ENCODE measurements at regions not wholly inside any gene's neighbourhood (a gene's known extent, or its start where the extent isn't known, plus 50 kb on each side); places are given as distances from the start of the nearest gene placed in this dataset.

DNA sequence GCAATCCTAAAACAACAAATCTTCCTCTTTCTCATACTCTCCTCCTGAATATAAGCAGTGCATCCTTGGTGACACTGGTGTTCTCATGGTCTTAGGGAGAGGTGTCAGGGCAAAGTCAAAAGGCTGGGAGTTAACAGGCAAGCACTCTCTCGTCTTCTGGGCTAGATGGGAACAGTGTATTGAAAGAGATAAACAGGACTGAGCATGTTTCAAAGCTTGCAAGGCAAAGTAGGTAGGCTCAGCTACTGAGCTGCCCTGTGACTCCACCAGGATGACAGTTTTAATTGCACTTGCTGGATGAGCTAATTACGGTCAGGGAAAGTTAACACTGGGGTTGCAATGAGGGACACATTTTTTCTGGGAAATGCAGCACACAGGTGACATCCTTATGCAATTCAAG, 554.9 kb upstream of the NRP1 start:
- no peaks in the 10 kb centered on the region for H3K36me3 Mint-ChIP-seq (ENCODE audit: unreplicated experiment)
- H3K4me1 Mint-ChIP-seq (ENCODE audit: unreplicated experiment) = peaks cover 10% of the 10 kb centered on the region
- no peak for TF ChIP-seq CTCF (IDR thresholded peaks at IDR 0.05)
- no peak overlapping the region for H3K4me3 Mint-ChIP-seq (ENCODE audit: unreplicated experiment)
- peaks cover 6% of the 10 kb centered on the region for H3K27me3 Mint-ChIP-seq (ENCODE audit: unreplicated experiment)
- H3K27ac Mint-ChIP-seq (ENCODE audit: unreplicated experiment) = no peak overlapping the region
- no peak for DNase-seq (ENCODE audit: extremely low spot score, unreplicated experiment)
- no peaks in the 10 kb centered on the region for H3K9me3 Mint-ChIP-seq (ENCODE audit: unreplicated experiment)

DNA sequence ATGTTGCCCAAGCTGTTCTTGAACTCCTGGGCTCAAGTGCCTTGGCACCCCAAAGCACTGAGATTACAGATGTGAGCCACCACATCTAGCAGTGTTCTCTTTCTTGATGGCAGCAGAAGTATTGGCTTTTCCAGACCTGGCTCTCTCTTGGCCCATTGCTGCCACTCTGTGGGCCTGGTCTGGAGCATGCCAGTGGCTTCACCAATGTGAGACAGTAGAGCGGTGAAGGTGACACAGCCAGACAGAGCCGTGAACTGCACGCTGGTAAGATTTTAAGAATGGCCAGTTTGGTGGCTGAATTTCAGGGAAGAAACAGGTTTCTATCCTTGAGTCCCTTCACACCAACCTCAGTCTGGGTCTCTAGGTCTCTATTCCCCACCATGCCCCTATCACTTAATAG, 552.7 kb upstream of the NRP1 start:
- Mint-ChIP-seq H3K27ac (ENCODE audit: unreplicated experiment) (no peak overlapping the region), H3K36me3 (ENCODE audit: unreplicated experiment) (no peaks in the 10 kb centered on the region), H3K9me3 (ENCODE audit: unreplicated experiment) (no peaks in the 10 kb centered on the region), H3K27me3 (ENCODE audit: unreplicated experiment) (peaks cover 19% of the 10 kb centered on the region), H3K4me3 (ENCODE audit: unreplicated experiment) (no peak overlapping the region), H3K4me1 (ENCODE audit: unreplicated experiment) (no peaks in the 10 kb centered on the region)
- DNase-seq (ENCODE audit: extremely low spot score, unreplicated experiment) = no peak
- TF ChIP-seq CTCF (IDR thresholded peaks at IDR 0.05) = no peak

DNA sequence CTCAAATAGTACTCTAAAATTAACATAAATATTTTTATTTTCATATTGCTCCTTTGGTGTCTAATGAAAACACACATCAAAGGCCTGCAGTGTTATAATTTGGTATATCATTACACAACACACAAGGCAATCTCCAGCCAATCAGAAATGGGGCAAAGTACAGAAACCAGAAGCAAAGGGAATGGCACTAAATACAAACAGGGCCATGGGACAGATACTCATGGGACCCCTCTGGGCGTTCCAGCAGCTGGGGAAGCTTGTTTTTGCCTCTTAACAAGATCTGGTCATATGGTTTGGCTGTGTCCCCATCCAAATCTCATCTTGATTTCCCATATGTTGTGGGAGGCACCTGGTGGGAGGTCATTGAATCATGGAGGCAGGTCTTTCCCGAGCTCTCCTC, 551.8 kb upstream of the NRP1 start:
- H3K4me3 Mint-ChIP-seq (ENCODE audit: unreplicated experiment) = no peak overlapping the region
- no peaks in the 10 kb centered on the region for H3K9me3 Mint-ChIP-seq (ENCODE audit: unreplicated experiment)
- no peak for DNase-seq (ENCODE audit: extremely low spot score, unreplicated experiment)
- no peaks in the 10 kb centered on the region for H3K36me3 Mint-ChIP-seq (ENCODE audit: unreplicated experiment)
- H3K4me1 Mint-ChIP-seq (ENCODE audit: unreplicated experiment) = no peaks in the 10 kb centered on the region
- TF ChIP-seq CTCF (IDR thresholded peaks at IDR 0.05) = no peak
- no peak overlapping the region for H3K27ac Mint-ChIP-seq (ENCODE audit: unreplicated experiment)
- peaks cover 19% of the 10 kb centered on the region for H3K27me3 Mint-ChIP-seq (ENCODE audit: unreplicated experiment)

DNA sequence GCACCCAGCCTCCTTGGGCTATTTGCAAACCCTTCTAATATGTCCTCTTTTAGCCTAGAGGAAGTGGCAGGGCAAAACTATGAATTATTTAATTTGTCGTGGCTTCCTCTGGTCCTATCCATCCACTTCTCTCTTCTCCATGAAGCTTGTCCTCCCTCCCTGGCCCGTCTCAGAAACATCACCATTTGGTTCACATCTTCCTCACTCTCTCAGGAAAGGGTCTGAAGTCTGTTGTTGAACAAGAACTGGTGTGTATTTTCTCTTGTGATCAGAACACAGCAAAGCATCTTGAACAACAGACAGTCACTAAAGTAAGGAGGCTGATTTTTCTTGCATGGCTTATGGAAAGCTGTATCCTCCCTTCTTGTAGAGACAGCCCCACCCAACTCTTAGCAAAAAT, 550.1 kb upstream of the NRP1 start:
- no peaks in the 10 kb centered on the region for H3K36me3 Mint-ChIP-seq (ENCODE audit: unreplicated experiment)
- no peak for TF ChIP-seq CTCF (IDR thresholded peaks at IDR 0.05)
- peaks cover 2% of the 10 kb centered on the region for H3K4me1 Mint-ChIP-seq (ENCODE audit: unreplicated experiment)
- DNase-seq (ENCODE audit: extremely low spot score, unreplicated experiment) = no peak
- peaks cover 20% of the 10 kb centered on the region for H3K27me3 Mint-ChIP-seq (ENCODE audit: unreplicated experiment)
- H3K4me3 Mint-ChIP-seq (ENCODE audit: unreplicated experiment) = no peak overlapping the region
- no peaks in the 10 kb centered on the region for H3K9me3 Mint-ChIP-seq (ENCODE audit: unreplicated experiment)
- H3K27ac Mint-ChIP-seq (ENCODE audit: unreplicated experiment) = no peak overlapping the region

DNA sequence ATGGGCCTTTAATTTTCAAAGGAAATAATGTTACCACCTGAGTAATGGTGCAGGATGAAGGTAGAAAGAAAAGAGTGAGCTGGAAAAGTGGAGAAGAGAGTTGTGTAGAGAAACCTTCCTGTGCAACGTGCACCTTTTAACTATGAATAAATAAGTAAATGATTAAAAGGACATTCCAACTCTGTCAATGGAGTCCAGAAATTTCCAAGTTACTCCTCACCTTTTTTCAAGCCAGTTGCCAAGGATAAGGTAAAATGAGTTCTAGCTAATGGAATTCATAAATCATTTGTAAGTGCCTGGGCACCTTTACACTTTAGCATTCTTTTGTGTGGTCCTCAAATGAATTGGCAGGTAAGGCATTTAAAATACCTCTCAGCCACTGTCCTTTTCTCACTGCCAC, 549.4 kb upstream of the NRP1 start:
- Mint-ChIP-seq H3K4me1 (ENCODE audit: unreplicated experiment) (peaks cover 6% of the 10 kb centered on the region), H3K36me3 (ENCODE audit: unreplicated experiment) (peaks cover 2% of the 10 kb centered on the region), H3K27ac (ENCODE audit: unreplicated experiment) (no peak overlapping the region), H3K27me3 (ENCODE audit: unreplicated experiment) (peaks cover 16% of the 10 kb centered on the region), H3K9me3 (ENCODE audit: unreplicated experiment) (no peaks in the 10 kb centered on the region), H3K4me3 (ENCODE audit: unreplicated experiment) (no peak overlapping the region)
- no peak for TF ChIP-seq CTCF (IDR thresholded peaks at IDR 0.05)
- DNase-seq (ENCODE audit: extremely low spot score, unreplicated experiment) = no peak

Data from osteocyte (in vitro differentiated cells).